ENCODE measurements at regions not wholly inside any gene's neighbourhood (a gene's known extent, or its start where the extent isn't known, plus 50 kb on each side); places are given as distances from the start of the nearest gene placed in this dataset.
"Not testable (repeated sequence)": the region's sequence is repeated elsewhere in the genome, so short reads cannot be mapped to it uniquely, and the experiment has no call there.

GRCh38 chr2:191476901-191477300 lies 201.0 kb upstream of the NABP1 start:
- DNase-seq (ENCODE audit: low read depth in 2 of 2): no peak

GRCh38 chr2:191478799-191479679 lies 198.9 kb upstream of the NABP1 start:
- no peak for DNase-seq (ENCODE audit: low read depth in 2 of 2)

GRCh38 chr2:191479680-191480023 lies 198.3 kb upstream of the NABP1 start:
- DNase-seq (ENCODE audit: low read depth in 2 of 2): no peak

GRCh38 chr2:191481305-191482070 lies 196.4 kb upstream of the NABP1 start:
- no peak for DNase-seq (ENCODE audit: low read depth in 2 of 2)

- no peak for DNase-seq (ENCODE audit: low read depth in 2 of 2)
Measured at GRCh38 chr2:191483117-191483516, 194.8 kb upstream of the NABP1 start.

- DNase-seq (ENCODE audit: low read depth in 2 of 2): no peak
Measured at GRCh38 chr2:191486584-191487320, 191.2 kb upstream of the NABP1 start.

- DNase-seq (ENCODE audit: low read depth in 2 of 2): no peak
Measured at GRCh38 chr2:191488135-191488534, 189.8 kb upstream of the NABP1 start.

- no peak for DNase-seq (ENCODE audit: low read depth in 2 of 2)
Measured at GRCh38 chr2:191489177-191489576, 188.8 kb upstream of the NABP1 start.

- DNase-seq (ENCODE audit: low read depth in 2 of 2): no peak
Measured at GRCh38 chr2:191496838-191497237, 181.1 kb upstream of the NABP1 start.

- DNase-seq (ENCODE audit: low read depth in 2 of 2): no peak
Measured at GRCh38 chr2:191497822-191498221, 180.1 kb upstream of the NABP1 start.

GRCh38 chr2:191499050-191499449 lies 178.9 kb upstream of the NABP1 start:
- DNase-seq (ENCODE audit: low read depth in 2 of 2): no peak

GRCh38 chr2:191499874-191500565 lies 177.9 kb upstream of the NABP1 start:
- no peak for DNase-seq (ENCODE audit: low read depth in 2 of 2)

GRCh38 chr2:191500566-191500883 lies 177.4 kb upstream of the NABP1 start:
- DNase-seq (ENCODE audit: low read depth in 2 of 2): no peak

- no peak for DNase-seq (ENCODE audit: low read depth in 2 of 2)
Measured at GRCh38 chr2:191500884-191501560, 176.9 kb upstream of the NABP1 start.

- DNase-seq (ENCODE audit: low read depth in 2 of 2): no peak
Measured at GRCh38 chr2:191501561-191502168, 176.3 kb upstream of the NABP1 start.

GRCh38 chr2:191506515-191506914 lies 171.4 kb upstream of the NABP1 start:
- DNase-seq (ENCODE audit: low read depth in 2 of 2): no peak

GRCh38 chr2:191507252-191507853 lies 170.6 kb upstream of the NABP1 start:
- not testable (repeated sequence) for DNase-seq (ENCODE audit: low read depth in 2 of 2)

GRCh38 chr2:191508738-191509137 lies 169.2 kb upstream of the NABP1 start:
- no peak for DNase-seq (ENCODE audit: low read depth in 2 of 2)

- no peak for DNase-seq (ENCODE audit: low read depth in 2 of 2)
Measured at GRCh38 chr2:191512216-191512835, 165.6 kb upstream of the NABP1 start.

- DNase-seq (ENCODE audit: low read depth in 2 of 2): no peak
Measured at GRCh38 chr2:191512874-191513273, 165.1 kb upstream of the NABP1 start.
